SHP77 (cell line): ENCODE measurements at regions not wholly inside any gene's neighbourhood (a gene's known extent, or its start where the extent isn't known, plus 50 kb on each side); places are given as distances from the start of the nearest gene placed in this dataset.

Experiments used
- DNase-seq, 2 experiments: peaks; one replicate each; lab custom pipeline; 2025; lab: John Stamatoyannopoulos, UW

DNA sequence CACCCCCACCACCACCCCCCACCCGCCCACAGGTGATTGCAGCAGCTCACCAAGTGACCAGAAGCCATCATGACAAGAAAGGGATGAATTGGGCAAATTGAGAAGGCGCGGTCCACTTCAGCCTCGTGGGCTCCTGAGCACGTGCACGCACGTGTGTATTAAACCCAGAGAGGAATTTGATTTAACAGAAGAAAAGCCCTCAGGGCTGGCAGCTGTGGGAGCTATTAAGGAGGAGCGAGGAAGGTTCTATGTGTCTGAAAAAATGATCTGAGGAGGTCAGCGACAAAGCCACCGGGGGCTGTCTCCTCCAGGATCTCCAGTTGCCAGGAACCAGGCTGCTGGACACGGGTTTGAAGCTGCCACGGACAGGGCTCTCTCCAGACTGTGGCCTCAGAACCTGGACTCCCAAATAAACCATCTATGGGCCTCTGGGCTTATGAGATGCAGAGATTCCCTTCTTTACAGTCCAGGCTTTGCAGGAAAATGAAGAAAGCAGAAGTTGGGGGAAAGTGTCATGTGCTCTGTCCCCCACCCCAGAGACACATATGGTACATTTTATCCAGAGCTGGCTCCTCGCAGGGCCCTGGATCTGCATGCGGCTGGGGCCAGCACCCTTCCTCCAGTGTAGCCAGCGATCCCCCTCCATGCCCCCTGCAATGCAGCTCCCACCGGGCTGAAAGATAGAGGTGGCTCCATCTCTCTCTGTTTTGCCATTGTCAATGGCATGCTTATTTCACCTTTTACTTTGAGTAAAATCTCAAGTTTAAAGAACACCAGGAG, 219.7 kb upstream of the RPL38 start:
- no peak for DNase-seq

DNA sequence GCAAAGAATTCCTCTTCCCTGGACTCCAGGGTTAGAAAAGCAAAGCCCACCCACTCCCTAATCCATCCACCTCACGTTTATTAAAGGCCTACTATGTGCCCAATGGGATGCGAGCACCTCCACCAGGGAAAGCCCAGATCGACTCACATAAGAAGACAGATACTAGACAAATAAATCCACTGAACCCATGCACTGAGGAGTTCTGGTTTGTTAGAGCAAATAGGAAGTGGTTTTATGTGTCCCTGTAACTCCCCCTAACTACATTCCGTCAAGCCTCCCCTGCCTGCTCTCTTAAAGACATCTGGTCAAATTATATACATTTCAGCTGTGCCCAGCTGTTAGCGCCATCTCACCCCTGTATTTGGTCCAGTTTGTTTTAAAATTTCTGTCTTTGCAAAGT, 218.5 kb upstream of the RPL38 start:
- DNase-seq = no peak

- no peak for DNase-seq
Observed at GRCh38 chr17:73985466-73986015, 217.9 kb upstream of the RPL38 start.

- DNase-seq = no peak
Observed at GRCh38 chr17:73986641-73987177, 216.8 kb upstream of the RPL38 start.

GRCh38 chr17:73987395-73987794, 216.1 kb upstream of the RPL38 start:
- no peak for DNase-seq

- no peak for DNase-seq
Observed at GRCh38 chr17:73987845-73988509, 215.5 kb upstream of the RPL38 start.

GRCh38 chr17:73989671-73990070, 213.8 kb upstream of the RPL38 start:
- DNase-seq = no peak

DNA sequence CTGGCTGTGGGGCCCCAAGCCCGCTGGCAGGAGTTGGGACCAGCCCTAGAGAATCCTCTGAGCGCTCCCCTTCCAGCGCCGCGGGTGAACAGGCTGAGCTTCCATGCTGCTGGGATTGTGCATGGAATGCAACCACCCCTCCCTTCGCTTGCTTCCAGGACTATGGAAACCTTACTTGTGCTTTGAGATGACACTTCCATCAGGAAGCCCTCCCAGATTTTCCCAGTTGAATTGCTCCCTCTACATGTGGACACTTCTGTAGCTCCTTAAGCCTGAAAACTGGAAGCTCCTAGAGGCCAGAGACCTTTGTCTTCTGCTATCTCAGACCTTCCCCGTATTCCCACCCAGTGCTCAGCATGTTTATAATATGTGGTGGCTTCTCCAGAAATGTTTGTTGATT, 213.2 kb upstream of the RPL38 start:
- DNase-seq = no peak

GRCh38 chr17:73991260-73991659, 212.2 kb upstream of the RPL38 start:
- DNase-seq = no peak

- no peak for DNase-seq
Observed at GRCh38 chr17:73994946-73995345, 208.5 kb upstream of the RPL38 start.

DNA sequence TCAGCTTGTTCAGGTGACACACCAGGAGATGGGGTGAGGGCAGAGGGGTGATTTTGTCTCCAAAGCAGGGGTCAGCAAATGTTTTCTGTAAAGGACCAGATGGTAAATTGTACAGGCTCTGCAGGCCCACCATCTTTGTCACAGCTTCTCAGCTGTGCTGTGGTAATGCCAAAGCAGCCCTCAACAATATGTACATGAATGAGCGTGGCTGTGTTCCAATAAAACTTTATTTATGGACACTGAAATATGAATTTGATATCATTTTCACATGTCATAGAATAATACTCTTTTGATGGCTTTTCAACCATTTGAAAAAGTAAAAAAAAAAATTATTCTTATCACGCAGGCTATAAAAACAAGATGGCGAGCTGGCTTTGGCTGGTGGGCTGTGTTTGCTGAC, 206.4 kb upstream of the RPL38 start:
- DNase-seq = no peak

GRCh38 chr17:73998249-73998648, 205.2 kb upstream of the RPL38 start:
- no peak for DNase-seq

GRCh38 chr17:73998653-73999645, 204.5 kb upstream of the RPL38 start:
- DNase-seq = peak; percentile 70 to 76

DNA sequence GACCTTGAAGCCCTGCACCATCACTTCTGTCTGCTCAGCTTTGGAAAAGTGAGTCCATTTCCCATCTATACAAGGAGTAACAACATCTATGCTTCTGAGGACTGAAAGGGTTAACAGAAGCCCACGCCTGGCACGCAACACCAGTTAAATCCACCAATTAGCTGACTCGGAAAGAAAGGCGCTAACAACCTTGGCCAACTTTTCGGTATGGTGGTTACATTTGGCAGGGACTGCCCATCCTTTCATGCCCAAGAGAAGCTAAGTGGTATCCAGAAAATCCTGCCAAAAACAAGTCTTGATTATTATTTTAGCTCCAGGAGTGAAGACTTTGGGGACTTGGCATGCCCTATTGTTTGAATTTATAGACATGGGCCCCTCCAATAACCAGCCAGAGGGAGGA, 202.3 kb upstream of the RPL38 start:
- no peak for DNase-seq

- no peak for DNase-seq
Observed at GRCh38 chr17:74002241-74002640, 201.2 kb upstream of the RPL38 start.

DNA sequence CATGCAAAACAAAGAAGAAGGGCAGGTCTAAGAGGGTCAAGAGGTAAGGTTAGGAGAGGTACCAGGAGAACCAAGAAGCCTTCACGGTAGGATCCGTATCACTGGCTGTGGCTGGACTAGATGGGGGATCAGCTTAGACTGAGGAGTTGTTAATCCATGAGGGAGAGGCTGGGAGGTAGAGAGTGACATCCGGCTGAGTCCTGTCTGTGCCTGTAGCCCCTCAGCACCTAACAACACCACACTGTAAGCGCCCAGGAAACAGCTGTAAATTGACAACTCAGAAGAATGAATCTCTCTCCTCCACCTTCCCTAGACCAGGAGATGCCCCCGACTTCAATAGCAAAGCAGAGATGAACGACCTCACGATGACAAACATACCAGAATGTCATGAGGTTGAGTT, 199.4 kb upstream of the RPL38 start:
- no peak for DNase-seq

DNA sequence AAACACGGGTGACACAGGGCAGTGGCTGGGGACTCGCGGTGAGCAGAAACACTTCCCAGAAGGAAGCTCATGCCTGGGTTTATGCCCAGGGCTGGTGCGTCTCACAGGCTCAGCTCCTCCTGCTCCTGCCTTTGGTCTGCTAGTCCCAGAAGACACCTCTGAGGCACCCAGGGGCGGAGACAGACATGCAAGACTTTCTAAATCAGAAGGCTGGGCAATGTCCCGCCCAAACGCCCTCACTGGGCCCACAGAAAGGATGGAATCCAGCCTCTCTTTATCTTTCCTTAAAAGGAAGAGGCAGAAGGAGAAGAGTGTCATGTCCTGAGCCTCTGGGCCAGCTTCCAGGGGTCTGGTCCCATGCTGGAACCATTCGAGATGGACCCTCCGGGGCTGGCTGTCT, 197.7 kb upstream of the RPL38 start:
- DNase-seq = no peak

GRCh38 chr17:74006371-74006770, 197.1 kb upstream of the RPL38 start:
- DNase-seq = no peak

GRCh38 chr17:74008196-74008595, 195.3 kb upstream of the RPL38 start:
- DNase-seq = peak; percentile 82 to 89

- DNase-seq = no peak
Observed at GRCh38 chr17:74009056-74009625, 194.3 kb upstream of the RPL38 start.

DNA sequence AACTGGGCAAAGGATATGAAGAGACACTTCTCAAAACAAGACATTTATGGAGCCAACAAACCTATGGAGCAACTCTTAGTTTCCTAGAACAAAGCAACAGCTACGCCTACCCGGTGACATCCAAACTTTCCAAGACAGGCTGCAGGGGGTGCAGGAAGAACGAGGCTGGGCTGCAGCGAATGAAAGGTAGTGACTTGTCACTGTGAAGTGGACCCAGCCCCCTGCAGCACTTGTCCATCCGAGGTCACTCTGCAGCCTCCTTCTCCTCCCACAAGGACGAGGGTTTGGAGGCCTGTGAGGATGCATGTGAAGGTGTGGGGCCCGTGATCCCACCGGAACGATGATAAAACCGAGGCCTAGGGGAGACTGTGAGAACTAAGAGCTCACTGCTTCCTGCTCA, 192.6 kb upstream of the RPL38 start:
- DNase-seq = peak; percentile 41 to 45

GRCh38 chr17:74011966-74012365, 191.5 kb upstream of the RPL38 start:
- peak; percentile 95 to 97 for DNase-seq
